ENCODE measurements at regions not wholly inside any gene's neighbourhood (a gene's known extent, or its start where the extent isn't known, plus 50 kb on each side); places are given as distances from the start of the nearest gene placed in this dataset.

DNA sequence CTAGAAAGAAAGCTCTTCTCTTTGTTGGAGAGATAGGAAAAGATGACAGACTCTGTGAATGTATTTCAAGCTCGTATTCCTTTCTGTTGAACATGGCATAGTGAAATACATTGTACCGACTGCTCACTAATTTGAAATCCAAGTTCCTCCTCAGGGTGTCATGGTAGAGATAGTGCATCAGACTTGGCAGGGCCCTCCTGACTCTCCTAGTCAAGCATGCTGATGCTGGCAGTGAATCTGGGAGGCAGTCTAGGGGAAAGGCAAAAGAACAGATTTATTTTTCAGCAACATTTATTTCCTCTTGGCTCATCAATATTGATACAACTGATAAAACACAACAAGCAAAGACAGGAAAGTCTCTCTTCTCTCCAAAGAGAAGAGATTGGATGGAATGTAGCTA, 356.3 kb upstream of the IRAK1BP1 start:
- Histone ChIP-seq H3K4me1 (no peaks in the 10 kb centered on the region), H3K4me3 (no peak overlapping the region), H3K9me3 (no peaks in the 10 kb centered on the region), H3K27ac (no peak overlapping the region), H3K36me3 (no peaks in the 10 kb centered on the region), H3K27me3 (no peaks in the 10 kb centered on the region)
- DNase-seq (ENCODE audit: extremely low spot score in 2 of 2), result no peak
- TF ChIP-seq, protein P1, sequence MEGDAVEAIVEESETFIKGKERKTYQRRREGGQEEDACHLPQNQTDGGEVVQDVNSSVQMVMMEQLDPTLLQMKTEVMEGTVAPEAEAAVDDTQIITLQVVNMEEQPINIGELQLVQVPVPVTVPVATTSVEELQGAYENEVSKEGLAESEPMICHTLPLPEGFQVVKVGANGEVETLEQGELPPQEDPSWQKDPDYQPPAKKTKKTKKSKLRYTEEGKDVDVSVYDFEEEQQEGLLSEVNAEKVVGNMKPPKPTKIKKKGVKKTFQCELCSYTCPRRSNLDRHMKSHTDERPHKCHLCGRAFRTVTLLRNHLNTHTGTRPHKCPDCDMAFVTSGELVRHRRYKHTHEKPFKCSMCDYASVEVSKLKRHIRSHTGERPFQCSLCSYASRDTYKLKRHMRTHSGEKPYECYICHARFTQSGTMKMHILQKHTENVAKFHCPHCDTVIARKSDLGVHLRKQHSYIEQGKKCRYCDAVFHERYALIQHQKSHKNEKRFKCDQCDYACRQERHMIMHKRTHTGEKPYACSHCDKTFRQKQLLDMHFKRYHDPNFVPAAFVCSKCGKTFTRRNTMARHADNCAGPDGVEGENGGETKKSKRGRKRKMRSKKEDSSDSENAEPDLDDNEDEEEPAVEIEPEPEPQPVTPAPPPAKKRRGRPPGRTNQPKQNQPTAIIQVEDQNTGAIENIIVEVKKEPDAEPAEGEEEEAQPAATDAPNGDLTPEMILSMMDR (IDR thresholded peaks at IDR 0.05), result no peak
- TF ChIP-seq POLR2A (IDR thresholded peaks at IDR 0.05) (no peak), POLR2AphosphoS5 (IDR thresholded peaks at IDR 0.05; ENCODE audit: insufficient read depth in 1 of 2, low read depth in 1 of 2) (no peak)
- intact Hi-C loops (cut with DNase I), result no loop called here

GRCh38 chr6:78513856-78514255, 353.5 kb upstream of the IRAK1BP1 start:
- no peaks in the 10 kb centered on the region for H3K4me1 ChIP-seq
- DNase-seq (ENCODE audit: extremely low spot score in 2 of 2), result no peak

DNA sequence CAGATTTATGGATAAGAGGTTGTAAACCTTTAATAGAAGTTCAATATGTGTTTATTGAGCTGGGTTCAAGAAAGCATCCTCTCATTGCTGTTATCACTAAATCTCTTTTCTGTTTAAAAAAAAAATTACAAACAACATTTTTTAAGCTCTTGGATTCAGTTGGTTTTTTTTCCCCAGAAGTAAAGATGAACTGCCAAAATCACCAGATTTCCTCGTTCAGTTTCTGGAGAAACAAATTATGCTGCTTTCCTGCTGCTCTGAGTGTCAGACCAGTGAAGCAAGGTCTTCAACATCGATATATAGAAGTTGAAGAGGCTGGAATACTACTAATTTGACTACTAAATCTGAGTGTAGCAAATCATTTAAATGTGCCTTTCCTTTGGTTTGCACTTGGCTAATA, 352.1 kb upstream of the IRAK1BP1 start:
- H3K4me1 ChIP-seq, result no peaks in the 10 kb centered on the region
- DNase-seq (ENCODE audit: extremely low spot score in 2 of 2), result no peak
- intact Hi-C loops (cut with DNase I), result no loop called here
- no peaks in the 10 kb centered on the region for H3K36me3 ChIP-seq
- H3K9me3 ChIP-seq, result no peaks in the 10 kb centered on the region
- H3K4me3 ChIP-seq, result no peak overlapping the region
- no peaks in the 10 kb centered on the region for H3K27me3 ChIP-seq
- H3K27ac ChIP-seq, result no peak overlapping the region
- TF ChIP-seq, protein P1 (IDR thresholded peaks at IDR 0.05), result no peak
- TF ChIP-seq POLR2AphosphoS5 (IDR thresholded peaks at IDR 0.05; ENCODE audit: insufficient read depth in 1 of 2, low read depth in 1 of 2), result no peak
- no peak for TF ChIP-seq POLR2A (IDR thresholded peaks at IDR 0.05)

More at GRCh38 chr6:78513856-78514255, 353.5 kb upstream of the IRAK1BP1 start:
- H3K27ac ChIP-seq, result no peak overlapping the region
- H3K4me3 ChIP-seq, result no peak overlapping the region
- TF ChIP-seq POLR2AphosphoS5 (IDR thresholded peaks at IDR 0.05; ENCODE audit: insufficient read depth in 1 of 2, low read depth in 1 of 2), result no peak
- TF ChIP-seq, protein P1 (IDR thresholded peaks at IDR 0.05), result no peak
- no peak for TF ChIP-seq POLR2A (IDR thresholded peaks at IDR 0.05)
- intact Hi-C loops (cut with DNase I), result no loop called here
- H3K27me3 ChIP-seq, result no peaks in the 10 kb centered on the region
- H3K36me3 ChIP-seq, result no peaks in the 10 kb centered on the region
- no peaks in the 10 kb centered on the region for H3K9me3 ChIP-seq

DNA sequence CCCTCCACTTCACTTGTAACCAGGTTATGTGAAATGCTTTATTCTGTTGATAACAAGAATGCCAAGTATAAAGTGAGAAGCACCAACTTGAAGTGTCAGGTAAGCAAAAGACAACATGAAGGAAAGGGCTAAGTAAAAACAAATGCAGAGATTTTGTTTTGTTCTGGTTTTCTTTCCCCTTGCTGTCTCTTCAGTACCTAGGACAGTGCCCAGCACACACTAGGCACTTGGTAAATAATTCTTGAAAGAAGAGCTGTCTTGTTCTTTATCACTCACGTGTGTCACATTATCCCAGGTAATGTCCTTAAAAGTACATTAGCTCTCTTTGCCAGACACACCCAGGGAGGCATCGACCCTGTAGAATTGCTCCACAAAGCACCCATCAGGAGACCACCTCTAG, 350.0 kb upstream of the IRAK1BP1 start:
- no peak for DNase-seq (ENCODE audit: extremely low spot score in 2 of 2)
- no peak for TF ChIP-seq POLR2A (IDR thresholded peaks at IDR 0.05)
- TF ChIP-seq, protein P1 (IDR thresholded peaks at IDR 0.05), result no peak
- TF ChIP-seq POLR2AphosphoS5 (IDR thresholded peaks at IDR 0.05; ENCODE audit: insufficient read depth in 1 of 2, low read depth in 1 of 2), result no peak
- no peaks in the 10 kb centered on the region for H3K9me3 ChIP-seq
- no peaks in the 10 kb centered on the region for H3K36me3 ChIP-seq
- intact Hi-C loops (cut with DNase I), result no loop called here
- H3K4me3 ChIP-seq, result no peak overlapping the region
- no peaks in the 10 kb centered on the region for H3K27me3 ChIP-seq
- H3K4me1 ChIP-seq, result no peaks in the 10 kb centered on the region
- no peak overlapping the region for H3K27ac ChIP-seq

DNA sequence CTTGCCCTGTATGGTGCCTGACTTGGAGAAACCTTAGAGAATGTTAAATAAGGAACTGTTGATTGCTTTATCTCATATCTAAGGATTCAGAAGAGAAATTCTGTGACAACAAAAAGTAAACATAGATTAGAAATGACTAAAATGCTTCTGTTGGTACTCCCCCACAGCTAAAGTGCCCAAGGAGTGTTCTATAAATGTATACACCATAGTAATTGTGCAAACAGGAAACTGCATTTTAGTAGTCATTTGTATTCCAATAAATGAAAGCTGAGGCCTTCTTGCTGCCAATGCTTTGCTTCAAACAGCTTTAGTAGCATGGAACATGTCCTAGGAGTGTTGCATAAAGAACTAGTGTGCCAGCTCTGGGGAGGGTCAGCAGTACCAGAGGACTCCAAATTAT, 343.7 kb upstream of the IRAK1BP1 start:
- intact Hi-C loops (cut with DNase I), result no loop called here
- Histone ChIP-seq H3K9me3 (no peaks in the 10 kb centered on the region), H3K27me3 (no peaks in the 10 kb centered on the region), H3K27ac (no peak overlapping the region), H3K4me3 (no peak overlapping the region), H3K4me1 (no peaks in the 10 kb centered on the region), H3K36me3 (no peaks in the 10 kb centered on the region)
- TF ChIP-seq POLR2A (IDR thresholded peaks at IDR 0.05), result no peak
- no peak for DNase-seq (ENCODE audit: extremely low spot score in 2 of 2)

DNA sequence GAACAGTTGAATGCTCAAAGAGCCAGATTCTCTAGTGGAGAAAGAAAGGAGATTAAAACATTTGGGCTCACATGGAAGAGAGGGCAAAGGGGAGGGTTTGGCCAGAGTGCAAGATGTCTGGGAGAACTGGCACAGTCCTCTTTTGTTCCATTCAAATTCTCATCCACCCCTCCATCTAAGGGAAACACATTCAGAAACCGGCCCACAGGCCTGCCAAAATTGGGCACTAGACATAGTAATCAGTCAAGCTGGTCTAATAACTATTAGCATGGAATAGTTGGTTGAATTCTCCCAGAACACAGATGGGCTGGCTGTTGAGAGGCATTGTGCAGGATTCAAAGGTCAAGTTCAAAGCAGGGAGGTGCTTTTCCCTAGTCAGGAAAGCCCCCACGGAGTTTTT, 341.4 kb upstream of the IRAK1BP1 start:
- Histone ChIP-seq H3K27me3 (no peaks in the 10 kb centered on the region), H3K9me3 (no peaks in the 10 kb centered on the region), H3K36me3 (no peaks in the 10 kb centered on the region), H3K27ac (no peak overlapping the region), H3K4me1 (no peaks in the 10 kb centered on the region), H3K4me3 (no peak overlapping the region)
- DNase-seq (ENCODE audit: extremely low spot score in 2 of 2), result no peak
- TF ChIP-seq POLR2AphosphoS5 (IDR thresholded peaks at IDR 0.05; ENCODE audit: insufficient read depth in 1 of 2, low read depth in 1 of 2) (no peak), POLR2A (IDR thresholded peaks at IDR 0.05) (no peak)
- TF ChIP-seq, protein P1 (IDR thresholded peaks at IDR 0.05), result no peak
- intact Hi-C loops (cut with DNase I), result no loop called here
